ENCODE measurements at regions not wholly inside any gene's neighbourhood (a gene's known extent, or its start where the extent isn't known, plus 50 kb on each side); places are given as distances from the start of the nearest gene placed in this dataset.

DNA sequence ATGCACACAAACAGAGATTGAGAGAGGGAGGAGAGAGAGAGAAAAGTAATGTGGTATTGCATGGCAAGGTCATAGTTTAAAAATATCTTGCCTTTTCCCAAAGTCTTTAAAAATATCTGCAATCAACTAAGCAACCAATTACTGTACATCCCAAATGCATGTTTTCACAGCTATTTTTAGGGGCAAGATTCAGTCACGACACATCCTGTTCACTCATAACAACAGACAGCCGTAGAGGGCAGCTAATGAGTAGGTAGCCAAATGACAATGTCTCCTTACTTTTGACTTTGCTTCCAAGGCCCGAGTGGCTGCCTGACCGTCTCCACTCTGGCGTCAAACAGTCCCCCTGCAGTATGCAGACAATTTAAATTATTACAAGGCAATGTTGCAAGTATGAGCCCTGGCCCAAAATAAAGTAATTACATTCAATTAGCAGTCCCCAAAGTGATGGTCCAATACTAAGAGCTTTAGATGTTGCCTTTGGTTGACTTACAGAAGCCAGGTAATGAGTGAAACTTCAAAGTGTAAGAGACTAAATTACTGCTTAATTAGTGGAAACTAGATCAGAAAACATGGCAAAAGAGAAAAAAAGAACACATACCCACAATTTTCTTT lies 162.9 kb downstream of the MBL2 start:
- no peak for DNase-seq (ENCODE audit: low read depth, low spot score)
- no peak for TF ChIP-seq CTCF (IDR thresholded peaks at IDR 0.05; ENCODE audit: low read depth, low read length)
- ChIA-PET CTCF (no interaction called here), POLR2A (no interaction called here)
- no peaks in the 10 kb centered on the region for H3K9me3 ChIP-seq (ENCODE audit: control insufficient read depth, insufficient read depth, low read length)
- H3K27me3 ChIP-seq (ENCODE audit: control insufficient read depth, insufficient read depth, low read length) = no peaks in the 10 kb centered on the region
- no peak overlapping the region for H3K27ac ChIP-seq (ENCODE audit: low read depth, low read length)
- H3K4me3 ChIP-seq (ENCODE audit: low read depth, low read length) = no peak overlapping the region

- DNase-seq (ENCODE audit: low read depth, low spot score) = no peak
- Histone ChIP-seq H3K4me3 (ENCODE audit: low read depth, low read length) (no peak overlapping the region), H3K27ac (ENCODE audit: low read depth, low read length) (no peak overlapping the region), H3K9me3 (ENCODE audit: control insufficient read depth, insufficient read depth, low read length) (no peaks in the 10 kb centered on the region), H3K27me3 (ENCODE audit: control insufficient read depth, insufficient read depth, low read length) (no peaks in the 10 kb centered on the region)
- CTCF ChIA-PET = no interaction called here
- POLR2A ChIA-PET = no interaction called here
- no peak for TF ChIP-seq CTCF (IDR thresholded peaks at IDR 0.05; ENCODE audit: low read depth, low read length)
These were observed 157.3 kb downstream of the MBL2 start for GRCh38 chr10:52615331-52615730.

- Histone ChIP-seq H3K27me3 (ENCODE audit: control insufficient read depth, insufficient read depth, low read length) (no peaks in the 10 kb centered on the region), H3K9me3 (ENCODE audit: control insufficient read depth, insufficient read depth, low read length) (no peaks in the 10 kb centered on the region), H3K4me3 (ENCODE audit: low read depth, low read length) (no peak overlapping the region), H3K27ac (ENCODE audit: low read depth, low read length) (no peak overlapping the region)
- ChIA-PET CTCF (interaction anchor here (0.6 to 1.2 kb wide), 4 partner anchors 21 to 308 kb away, joined by 3 to 6 read pairs (median 4); no protein-coding TSS in a partner anchor), POLR2A (no interaction called here)
- DNase-seq (ENCODE audit: low read depth, low spot score) = no peak
- no peak for TF ChIP-seq CTCF (IDR thresholded peaks at IDR 0.05; ENCODE audit: low read depth, low read length)
These were observed 156.7 kb downstream of the MBL2 start for GRCh38 chr10:52615756-52616394.

- ChIA-PET CTCF (interaction anchor here (0.6 to 1.2 kb wide), 4 partner anchors 21 to 309 kb away, joined by 3 to 6 read pairs (median 4); no protein-coding TSS in a partner anchor), POLR2A (no interaction called here)
- H3K4me3 ChIP-seq (ENCODE audit: low read depth, low read length) = no peak overlapping the region
- no peak for TF ChIP-seq CTCF (IDR thresholded peaks at IDR 0.05; ENCODE audit: low read depth, low read length)
- no peak for DNase-seq (ENCODE audit: low read depth, low spot score)
- H3K27ac ChIP-seq (ENCODE audit: low read depth, low read length) = no peak overlapping the region
- H3K9me3 ChIP-seq (ENCODE audit: control insufficient read depth, insufficient read depth, low read length) = no peaks in the 10 kb centered on the region
- no peaks in the 10 kb centered on the region for H3K27me3 ChIP-seq (ENCODE audit: control insufficient read depth, insufficient read depth, low read length)
These were observed 156.2 kb downstream of the MBL2 start for GRCh38 chr10:52616395-52616764.

- no peak for DNase-seq (ENCODE audit: low read depth, low spot score)
- H3K27me3 ChIP-seq (ENCODE audit: control insufficient read depth, insufficient read depth, low read length) = no peaks in the 10 kb centered on the region
- CTCF ChIA-PET = no interaction called here
- H3K4me3 ChIP-seq (ENCODE audit: low read depth, low read length) = no peak overlapping the region
- POLR2A ChIA-PET = no interaction called here
- H3K27ac ChIP-seq (ENCODE audit: low read depth, low read length) = no peak overlapping the region
- H3K9me3 ChIP-seq (ENCODE audit: control insufficient read depth, insufficient read depth, low read length) = no peaks in the 10 kb centered on the region
- no peak for TF ChIP-seq CTCF (IDR thresholded peaks at IDR 0.05; ENCODE audit: low read depth, low read length)
These were observed 155.2 kb downstream of the MBL2 start for GRCh38 chr10:52617346-52617745.
